Spleen (tissue), 11 donors: ENCODE measurements at regions not wholly inside any gene's neighbourhood (a gene's known extent, or its start where the extent isn't known, plus 50 kb on each side); places are given as distances from the start of the nearest gene placed in this dataset.

Experiments used
- DNase-seq: peaks from one replicate; pipeline ENCODE4 v3.0.0-alpha.2; 2020
- H3K27ac ChIP-seq, 8 donors: fragments of 200-600 bp; sonication (generic) in 7 of 8; 1 replicate in 4 of 8; 2 replicates in 4 of 8; pipeline versions ENCODE4 v1.5.0 to v1.8.0; 2016 to 2021; ENCODE audit warnings: inconsistent platforms in 4 of 8, mild to moderate bottlenecking in 4 of 8, moderate library complexity in 1 of 8
- H3K27me3 ChIP-seq, 7 donors: fragments of 200-600 bp; sonication (generic) in 6 of 7; replicated peaks in 1 of 7; 1 replicate in 4 of 7; 2 replicates in 3 of 7; pipeline versions ENCODE4 v1.5.0 to v1.8.0; 2016 to 2021; ENCODE audit warnings: inconsistent platforms in 3 of 7, mild to moderate bottlenecking in 1 of 7
- H3K36me3 ChIP-seq, 6 donors: fragments of 200-600 bp; sonication (generic) in 5 of 6; 1 replicate in 4 of 6; 2 replicates in 2 of 6; pipeline versions ENCODE4 v1.5.0 to v1.8.0; 2016 to 2021; ENCODE audit warnings: inconsistent platforms in 2 of 6
- H3K4me1 ChIP-seq, 6 donors: fragments of 200-600 bp; sonication (generic) in 5 of 6; 1 replicate in 3 of 6; 2 replicates in 3 of 6; pipeline versions ENCODE4 v1.5.0 to v1.8.0; 2016 to 2021; ENCODE audit warnings: inconsistent platforms in 3 of 6
- H3K4me3 ChIP-seq, 8 donors: fragments of 200-600 bp; sonication (generic) in 7 of 8; 1 replicate in 4 of 8; 2 replicates in 4 of 8; pipeline versions ENCODE4 v1.5.0 to v1.8.0; 2016 to 2021; ENCODE audit warnings: inconsistent platforms in 4 of 8, mild to moderate bottlenecking in 4 of 8, moderate library complexity in 2 of 8
- H3K9me3 ChIP-seq, 8 donors: fragments of 200-600 bp; sonication (generic) in 7 of 8; 1 replicate in 4 of 8; 2 replicates in 4 of 8; pipeline versions ENCODE4 v1.5.0 to v1.8.0; 2016 to 2021; ENCODE audit warnings: inconsistent platforms in 4 of 8
- CTCF ChIP-seq, 11 experiments: fragments of 200-600 bp in 7 of 11; fragments of 450-650 bp in 4 of 11; sonication (generic) in 4 of 11; IDR thresholded peaks in 8 of 11; conservative IDR thresholded peaks in 3 of 11; 1 replicate in 7 of 11; 2 replicates in 4 of 11; pipeline versions ENCODE4 v1.4.0 to v1.8.0; 2016 to 2021; ENCODE audit warnings: antibody characterized with exemption in 11 of 11, inconsistent platforms in 4 of 11, mild to moderate bottlenecking in 1 of 11
- POLR2A ChIP-seq, 3 donors: fragments of 450-650 bp; IDR thresholded peaks; one replicate each; pipeline ENCODE4 v1.5.1; 2017; ENCODE audit warnings: antibody characterized with exemption in 3 of 3, mild to moderate bottlenecking in 1 of 3
- POLR2AphosphoS5 ChIP-seq, 3 donors: sonication (generic); formaldehyde crosslinking; IDR thresholded peaks; one replicate each; pipeline ENCODE4 v1.5.1; 2017; ENCODE audit warnings: antibody characterized with exemption in 3 of 3
- WGBS, 5 donors: extraction: QIAGEN DNeasy Blood & Tissue Kit in 3 of 5; methylation state at CpG; one replicate each; pipeline versions ENCODE4 v1.1.5 to v1.1.7; 2013 to 2018; 5-methylcytosine and 5-hydroxymethylcytosine counted together
- intact Hi-C: fragments of 100-400 bp; cut with DNase I; formaldehyde crosslinking; loops from one replicate; pipeline ENCODE4 v1.15.0; 2023; ENCODE audit warnings: low total_unique reads
- donor health status: healthy with polysubstance abuse.
- donor health status: DM: no; HTN: no; CAD: no; lungs with moderate emphysema.
- donor health status: DM: no; HTN: no; CAD: no.
- donor health status: Bipolar disorder and iron deficiency.
- donor health status: healthy.
- donor health status: DM: no; HTN: no; CAD: no.
- donor health status: DM: yes; HTN: yes; CAD: no.

GRCh38 chr17:68794636-68795434 is 160.4 kb downstream of the ABCA8 start:
- no peaks in the 10 kb centered on the region for H3K27me3 ChIP-seq
- H3K4me3 ChIP-seq, result peak overlapping the region in 2 of 8 donors; percentile 0 to 46
- peaks cover 23 to 43% (median 33%) of the 10 kb centered on the region in 6 donors for H3K4me1 ChIP-seq
- intact Hi-C loops, result no loop called here
- H3K36me3 ChIP-seq, result no peaks in the 10 kb centered on the region
- H3K9me3 ChIP-seq, result no peaks in the 10 kb centered on the region
- DNase-seq, result no peak
- H3K27ac ChIP-seq, result peak overlapping the region; percentile 44 to 87 (median 82)
- no peak for TF ChIP-seq POLR2A (IDR thresholded peaks at IDR 0.05)
- TF ChIP-seq POLR2AphosphoS5 (IDR thresholded peaks at IDR 0.05), result no peak
- peak in 9 of 11 experiments; percentile 7 to 48 (median 35) for TF ChIP-seq CTCF (IDR thresholded peaks at IDR 0.05 in 8 of 11, conservative IDR thresholded peaks at IDR 0.05 in 3 of 11)
- WGBS, 5 donors, result 11 to 18% (median 14%) methylated on average over 5 of the region's 5 CpGs

- 29 to 59% (median 33%) methylated on average over 2 of the region's 2 CpGs for WGBS, 5 donors
- no peak overlapping the region for H3K4me3 ChIP-seq
- H3K27me3 ChIP-seq, result no peaks in the 10 kb centered on the region
- intact Hi-C loops, result no loop called here
- DNase-seq, result no peak
- H3K4me1 ChIP-seq, result peaks cover 23 to 43% (median 33%) of the 10 kb centered on the region in 6 donors
- H3K9me3 ChIP-seq, result no peaks in the 10 kb centered on the region
- no peak for TF ChIP-seq POLR2AphosphoS5 (IDR thresholded peaks at IDR 0.05)
- no peak for TF ChIP-seq POLR2A (IDR thresholded peaks at IDR 0.05)
- no peak for TF ChIP-seq CTCF (IDR thresholded peaks at IDR 0.05 in 8 of 11, conservative IDR thresholded peaks at IDR 0.05 in 3 of 11)
- H3K27ac ChIP-seq, result peak overlapping the region in 7 of 8 donors; percentile 58 to 87 (median 83)
- H3K36me3 ChIP-seq, result no peaks in the 10 kb centered on the region
Measured at GRCh38 chr17:68792873-68793272, 162.3 kb downstream of the ABCA8 start.

- 33 to 67% (median 57%) methylated on average over 3 of the region's 3 CpGs for WGBS, 5 donors
- no peak for DNase-seq
- intact Hi-C loops, result no loop called here
- Histone ChIP-seq H3K27ac (peak overlapping the region in 7 of 8 donors; percentile 12 to 87 (median 83)), H3K27me3 (no peaks in the 10 kb centered on the region), H3K36me3 (no peaks in the 10 kb centered on the region), H3K9me3 (no peaks in the 10 kb centered on the region), H3K4me1 (peaks cover 23 to 43% (median 33%) of the 10 kb centered on the region in 6 donors), H3K4me3 (no peak overlapping the region)
- no peak for TF ChIP-seq POLR2A (IDR thresholded peaks at IDR 0.05)
- TF ChIP-seq POLR2AphosphoS5 (IDR thresholded peaks at IDR 0.05), result no peak
- TF ChIP-seq CTCF (IDR thresholded peaks at IDR 0.05 in 8 of 11, conservative IDR thresholded peaks at IDR 0.05 in 3 of 11), result no peak
Measured at GRCh38 chr17:68792042-68792685, 163.0 kb downstream of the ABCA8 start.

- no peaks in the 10 kb centered on the region for H3K27me3 ChIP-seq
- DNase-seq, result no peak
- 62 to 73% (median 65%) methylated on average over 6 of the region's 6 CpGs for WGBS, 5 donors
- peak overlapping the region in 7 of 8 donors; percentile 0 to 87 (median 48) for H3K27ac ChIP-seq
- H3K4me3 ChIP-seq, result no peak overlapping the region
- H3K9me3 ChIP-seq, result no peaks in the 10 kb centered on the region
- peaks cover 23 to 43% (median 33%) of the 10 kb centered on the region in 6 donors for H3K4me1 ChIP-seq
- no peaks in the 10 kb centered on the region for H3K36me3 ChIP-seq
- TF ChIP-seq CTCF (IDR thresholded peaks at IDR 0.05 in 8 of 11, conservative IDR thresholded peaks at IDR 0.05 in 3 of 11) (no peak), POLR2AphosphoS5 (IDR thresholded peaks at IDR 0.05) (no peak), POLR2A (IDR thresholded peaks at IDR 0.05) (no peak)
- intact Hi-C loops, result no loop called here
Measured at GRCh38 chr17:68790931-68791330, 164.3 kb downstream of the ABCA8 start.
